Muscle layer of colon (tissue), 2 donors: ENCODE measurements at regions not wholly inside any gene's neighbourhood (a gene's known extent, or its start where the extent isn't known, plus 50 kb on each side); places are given as distances from the start of the nearest gene placed in this dataset.

Experiments used
- H3K27ac ChIP-seq: one replicate; pipeline ENCODE4 v1.7.0; 2013; ENCODE audit warnings: low read depth, mild to moderate bottlenecking, low read length, moderate library complexity
- H3K27me3 ChIP-seq, 2 donors: one replicate each; pipeline ENCODE4 v1.7.0; 2013; ENCODE audit warnings: low read length in 2 of 2, mild to moderate bottlenecking in 2 of 2; ENCODE audit not compliant: insufficient read depth in 2 of 2, control insufficient read depth in 1 of 2
- H3K36me3 ChIP-seq: one replicate; pipeline ENCODE4 v1.7.0; 2013; ENCODE audit warnings: mild to moderate bottlenecking, low read length; ENCODE audit not compliant: insufficient read depth
- H3K4me1 ChIP-seq: one replicate; pipeline ENCODE4 v1.7.0; 2013; ENCODE audit warnings: mild to moderate bottlenecking, low read length; ENCODE audit not compliant: insufficient read depth
- H3K4me3 ChIP-seq, 2 donors: one replicate each; pipeline ENCODE4 v1.7.0; 2013; ENCODE audit warnings: low read length in 2 of 2, low read depth in 1 of 2, mild to moderate bottlenecking in 1 of 2, moderate library complexity in 1 of 2
- H3K9ac ChIP-seq: one replicate; pipeline ENCODE4 v1.7.0; 2013; ENCODE audit warnings: low read length
- H3K9me3 ChIP-seq: one replicate; pipeline ENCODE4 v1.7.0; 2013; ENCODE audit warnings: mild to moderate bottlenecking, low read length
- donor health status: abdominal sarcoma.
- donor health status: Adenocarcinoma of cecum.

GRCh38 chr1:229203991-229204632, 66.8 kb upstream of the RAB4A start:
- Histone ChIP-seq H3K27me3 (no peaks in the 10 kb centered on the region), H3K36me3 (no peaks in the 10 kb centered on the region), H3K27ac (no peak overlapping the region), H3K9ac (no peak overlapping the region), H3K4me1 (peaks cover 47% of the 10 kb centered on the region), H3K4me3 (no peak overlapping the region), H3K9me3 (no peaks in the 10 kb centered on the region)

GRCh38 chr1:229204921-229205777, 65.8 kb upstream of the RAB4A start:
- Histone ChIP-seq H3K4me3 (no peak overlapping the region), H3K27ac (peak overlapping the region; percentile 21), H3K36me3 (no peaks in the 10 kb centered on the region), H3K27me3 (no peaks in the 10 kb centered on the region), H3K9ac (no peak overlapping the region), H3K4me1 (peaks cover 41% of the 10 kb centered on the region), H3K9me3 (no peaks in the 10 kb centered on the region)

GRCh38 chr1:229205854-229206253, 65.1 kb upstream of the RAB4A start:
- Histone ChIP-seq H3K4me1 (peaks cover 39% of the 10 kb centered on the region), H3K27me3 (no peaks in the 10 kb centered on the region), H3K4me3 (no peak overlapping the region), H3K36me3 (no peaks in the 10 kb centered on the region), H3K9me3 (no peaks in the 10 kb centered on the region), H3K27ac (peak overlapping the region; percentile 25), H3K9ac (no peak overlapping the region)

GRCh38 chr1:229207916-229208315, 63.0 kb upstream of the RAB4A start:
- Histone ChIP-seq H3K9ac (no peak overlapping the region), H3K36me3 (no peaks in the 10 kb centered on the region), H3K27me3 (no peaks in the 10 kb centered on the region), H3K4me1 (peaks cover 39% of the 10 kb centered on the region), H3K4me3 (no peak overlapping the region), H3K9me3 (no peaks in the 10 kb centered on the region), H3K27ac (no peak overlapping the region)

DNA sequence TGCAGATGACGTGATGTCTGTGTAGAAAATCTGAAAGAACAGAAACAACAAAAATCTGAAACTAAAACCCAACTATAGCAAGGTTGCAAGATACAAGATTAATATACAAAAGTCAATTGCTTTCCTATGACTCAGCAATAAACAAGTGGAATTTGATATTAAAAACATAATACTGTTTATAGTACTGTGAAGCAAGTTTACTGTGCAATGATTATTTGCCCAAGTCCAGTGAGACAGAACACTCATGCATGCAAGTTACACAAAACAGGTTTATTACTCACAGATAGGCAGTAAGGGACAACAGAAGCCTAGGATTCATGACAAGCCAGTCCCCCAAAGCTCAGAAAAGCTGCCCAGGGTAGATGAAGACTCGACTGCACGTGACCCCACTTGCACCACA, 62.4 kb upstream of the RAB4A start:
- Histone ChIP-seq H3K4me1 (peaks cover 39% of the 10 kb centered on the region), H3K36me3 (no peaks in the 10 kb centered on the region), H3K27me3 (no peaks in the 10 kb centered on the region), H3K9me3 (no peaks in the 10 kb centered on the region), H3K4me3 (no peak overlapping the region), H3K27ac (no peak overlapping the region), H3K9ac (no peak overlapping the region)

GRCh38 chr1:229209386-229209785, 61.5 kb upstream of the RAB4A start:
- Histone ChIP-seq H3K27ac (no peak overlapping the region), H3K36me3 (no peaks in the 10 kb centered on the region), H3K4me1 (peaks cover 33% of the 10 kb centered on the region)

DNA sequence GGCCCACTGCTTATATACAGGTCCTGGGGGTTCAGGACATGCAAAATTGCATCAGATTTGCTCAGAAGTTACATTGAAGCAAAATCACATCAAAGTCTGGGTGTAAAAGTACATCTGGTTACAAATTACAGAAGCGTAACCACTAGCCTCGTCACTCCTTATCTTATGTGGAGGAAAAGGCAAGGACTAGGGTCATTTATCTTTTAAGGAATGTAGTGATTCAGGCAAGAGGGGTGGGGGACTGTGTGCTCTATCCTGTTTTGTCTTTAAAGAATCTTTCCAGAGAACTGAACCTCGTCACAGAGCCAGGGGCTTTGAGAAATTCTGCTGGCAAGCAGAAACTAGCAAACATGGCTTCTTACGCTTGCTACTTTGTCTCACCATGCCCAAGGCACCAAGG, 61.1 kb upstream of the RAB4A start:
- H3K4me1 ChIP-seq: peaks cover 28% of the 10 kb centered on the region
- no peaks in the 10 kb centered on the region for H3K9me3 ChIP-seq
- no peak overlapping the region for H3K27ac ChIP-seq
- no peaks in the 10 kb centered on the region for H3K27me3 ChIP-seq
- H3K36me3 ChIP-seq: no peaks in the 10 kb centered on the region
- H3K9ac ChIP-seq: no peak overlapping the region
- H3K4me3 ChIP-seq: no peak overlapping the region

More at GRCh38 chr1:229209386-229209785, 61.5 kb upstream of the RAB4A start:
- H3K9ac ChIP-seq: no peak overlapping the region
- no peak overlapping the region for H3K4me3 ChIP-seq
- H3K27me3 ChIP-seq: no peaks in the 10 kb centered on the region
- no peaks in the 10 kb centered on the region for H3K9me3 ChIP-seq

GRCh38 chr1:229210844-229211243, 60.1 kb upstream of the RAB4A start:
- no peaks in the 10 kb centered on the region for H3K27me3 ChIP-seq
- no peak overlapping the region for H3K27ac ChIP-seq
- H3K36me3 ChIP-seq: no peaks in the 10 kb centered on the region
- H3K9ac ChIP-seq: no peak overlapping the region
- peaks cover 18% of the 10 kb centered on the region for H3K4me1 ChIP-seq
- no peak overlapping the region for H3K4me3 ChIP-seq
- H3K9me3 ChIP-seq: no peaks in the 10 kb centered on the region

DNA sequence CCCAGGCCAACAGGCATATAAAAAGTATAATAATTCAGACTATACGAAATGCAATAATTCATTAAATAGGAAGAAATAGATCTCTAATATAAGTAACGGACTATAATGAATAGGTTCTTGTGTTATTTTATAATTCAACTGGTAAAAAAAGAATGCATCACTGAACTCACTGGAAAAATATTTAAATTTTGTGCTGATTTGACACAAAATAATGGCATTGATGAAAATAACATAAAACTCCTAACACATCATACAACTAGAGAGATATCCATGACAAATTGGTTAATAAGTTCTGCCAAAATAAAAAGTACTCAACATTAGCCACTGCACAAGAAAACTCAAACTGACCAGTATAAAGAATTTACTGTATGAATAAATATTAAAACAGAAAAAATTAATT, 57.1 kb upstream of the RAB4A start:
- no peaks in the 10 kb centered on the region for H3K27me3 ChIP-seq
- H3K9ac ChIP-seq: no peak overlapping the region
- no peak overlapping the region for H3K4me3 ChIP-seq
- H3K27ac ChIP-seq: no peak overlapping the region
- no peaks in the 10 kb centered on the region for H3K4me1 ChIP-seq
- H3K9me3 ChIP-seq: no peaks in the 10 kb centered on the region
- no peaks in the 10 kb centered on the region for H3K36me3 ChIP-seq

DNA sequence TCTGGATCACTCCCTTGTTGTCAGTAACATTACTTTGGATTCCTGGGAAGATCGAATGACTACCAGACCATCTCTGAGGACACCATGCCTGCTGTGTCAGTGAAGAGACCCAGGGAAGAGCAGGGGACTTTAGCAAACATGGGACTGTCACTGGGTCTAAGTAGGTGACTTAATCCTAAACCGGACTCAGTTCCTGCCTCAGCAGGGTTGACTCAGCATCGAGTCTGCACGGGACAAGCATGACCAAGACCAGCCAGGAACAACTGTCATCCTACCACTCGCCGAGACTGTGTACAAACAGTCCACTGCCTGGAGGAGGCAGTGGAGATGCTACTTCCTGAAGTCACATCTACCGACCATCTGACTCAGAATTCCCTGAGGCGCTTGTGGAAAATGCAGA, 53.2 kb upstream of the RAB4A start:
- Histone ChIP-seq H3K27me3 (no peaks in the 10 kb centered on the region), H3K36me3 (no peaks in the 10 kb centered on the region), H3K4me1 (peaks cover 8% of the 10 kb centered on the region), H3K9me3 (no peaks in the 10 kb centered on the region), H3K27ac (no peak overlapping the region), H3K9ac (no peak overlapping the region), H3K4me3 (no peak overlapping the region)

DNA sequence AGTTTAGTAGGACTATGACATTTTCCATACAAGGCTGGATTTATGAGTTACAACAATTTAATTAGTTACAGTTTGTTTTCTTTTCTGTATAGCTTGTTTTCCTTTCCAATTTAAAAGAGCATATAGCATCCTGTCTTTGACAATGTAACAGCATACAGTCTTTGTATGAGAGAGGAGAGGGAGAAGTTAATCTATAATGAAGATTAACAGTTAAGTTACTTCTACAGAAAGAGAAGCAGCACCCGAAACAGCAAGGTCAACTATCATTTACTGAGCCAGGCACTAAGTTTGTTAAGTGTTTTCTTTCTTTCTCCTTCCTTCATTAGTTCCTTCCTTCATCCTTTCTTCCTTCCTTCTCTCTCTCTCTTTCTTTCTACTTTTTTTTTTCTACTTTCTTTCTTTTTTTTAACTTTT, 52.3 kb upstream of the RAB4A start:
- Histone ChIP-seq H3K27me3 (no peaks in the 10 kb centered on the region), H3K36me3 (no peaks in the 10 kb centered on the region), H3K4me1 (peaks cover 8% of the 10 kb centered on the region), H3K9me3 (no peaks in the 10 kb centered on the region), H3K27ac (no peak overlapping the region), H3K9ac (no peak overlapping the region), H3K4me3 (no peak overlapping the region)
